ENCODE measurements at regions not wholly inside any gene's neighbourhood (a gene's known extent, or its start where the extent isn't known, plus 50 kb on each side); places are given as distances from the start of the nearest gene placed in this dataset.

DNA sequence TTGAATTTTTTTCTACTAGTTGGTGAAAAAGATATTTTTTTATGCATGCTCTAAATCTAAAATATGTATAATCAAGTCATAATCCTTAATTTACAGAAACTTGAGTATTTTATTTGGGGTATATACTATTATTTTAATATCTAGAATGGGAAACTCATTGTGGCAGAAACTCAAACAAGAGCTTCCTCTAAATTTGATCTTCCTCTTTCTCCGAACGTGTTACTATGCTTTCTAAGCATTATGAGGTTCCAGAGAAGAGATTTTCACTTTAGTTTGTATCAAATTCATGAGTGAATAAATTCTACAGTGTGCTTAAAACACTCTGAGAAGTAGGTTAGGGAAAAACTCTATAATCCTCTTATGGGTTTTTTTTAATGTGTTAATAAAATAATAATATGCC, 173.1 kb downstream of the POTEB3 start:
- TF ChIP-seq POLR2A (IDR thresholded peaks at IDR 0.05): no peak
- TF ChIP-seq, protein P1, sequence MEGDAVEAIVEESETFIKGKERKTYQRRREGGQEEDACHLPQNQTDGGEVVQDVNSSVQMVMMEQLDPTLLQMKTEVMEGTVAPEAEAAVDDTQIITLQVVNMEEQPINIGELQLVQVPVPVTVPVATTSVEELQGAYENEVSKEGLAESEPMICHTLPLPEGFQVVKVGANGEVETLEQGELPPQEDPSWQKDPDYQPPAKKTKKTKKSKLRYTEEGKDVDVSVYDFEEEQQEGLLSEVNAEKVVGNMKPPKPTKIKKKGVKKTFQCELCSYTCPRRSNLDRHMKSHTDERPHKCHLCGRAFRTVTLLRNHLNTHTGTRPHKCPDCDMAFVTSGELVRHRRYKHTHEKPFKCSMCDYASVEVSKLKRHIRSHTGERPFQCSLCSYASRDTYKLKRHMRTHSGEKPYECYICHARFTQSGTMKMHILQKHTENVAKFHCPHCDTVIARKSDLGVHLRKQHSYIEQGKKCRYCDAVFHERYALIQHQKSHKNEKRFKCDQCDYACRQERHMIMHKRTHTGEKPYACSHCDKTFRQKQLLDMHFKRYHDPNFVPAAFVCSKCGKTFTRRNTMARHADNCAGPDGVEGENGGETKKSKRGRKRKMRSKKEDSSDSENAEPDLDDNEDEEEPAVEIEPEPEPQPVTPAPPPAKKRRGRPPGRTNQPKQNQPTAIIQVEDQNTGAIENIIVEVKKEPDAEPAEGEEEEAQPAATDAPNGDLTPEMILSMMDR (IDR thresholded peaks at IDR 0.05 in 4 of 5, conservative IDR thresholded peaks at IDR 0.05 in 1 of 5): no peak

All from gastrocnemius medialis (tissue), 4 donors.